ENCODE measurements at regions not wholly inside any gene's neighbourhood (a gene's known extent, or its start where the extent isn't known, plus 50 kb on each side); places are given as distances from the start of the nearest gene placed in this dataset.

GRCh38 chr3:137820366-137820765 lies 56.3 kb downstream of the SOX14 start:
- no peak overlapping the region for H3K27ac ChIP-seq
- TF ChIP-seq, protein P1, sequence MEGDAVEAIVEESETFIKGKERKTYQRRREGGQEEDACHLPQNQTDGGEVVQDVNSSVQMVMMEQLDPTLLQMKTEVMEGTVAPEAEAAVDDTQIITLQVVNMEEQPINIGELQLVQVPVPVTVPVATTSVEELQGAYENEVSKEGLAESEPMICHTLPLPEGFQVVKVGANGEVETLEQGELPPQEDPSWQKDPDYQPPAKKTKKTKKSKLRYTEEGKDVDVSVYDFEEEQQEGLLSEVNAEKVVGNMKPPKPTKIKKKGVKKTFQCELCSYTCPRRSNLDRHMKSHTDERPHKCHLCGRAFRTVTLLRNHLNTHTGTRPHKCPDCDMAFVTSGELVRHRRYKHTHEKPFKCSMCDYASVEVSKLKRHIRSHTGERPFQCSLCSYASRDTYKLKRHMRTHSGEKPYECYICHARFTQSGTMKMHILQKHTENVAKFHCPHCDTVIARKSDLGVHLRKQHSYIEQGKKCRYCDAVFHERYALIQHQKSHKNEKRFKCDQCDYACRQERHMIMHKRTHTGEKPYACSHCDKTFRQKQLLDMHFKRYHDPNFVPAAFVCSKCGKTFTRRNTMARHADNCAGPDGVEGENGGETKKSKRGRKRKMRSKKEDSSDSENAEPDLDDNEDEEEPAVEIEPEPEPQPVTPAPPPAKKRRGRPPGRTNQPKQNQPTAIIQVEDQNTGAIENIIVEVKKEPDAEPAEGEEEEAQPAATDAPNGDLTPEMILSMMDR (IDR thresholded peaks at IDR 0.05) = no peak
- no peak overlapping the region for H3K4me3 ChIP-seq
- no peak for DNase-seq (ENCODE audit: low spot score)

GRCh38 chr3:137835096-137835495 lies 71.0 kb downstream of the SOX14 start:
- no peak overlapping the region for H3K4me3 ChIP-seq
- TF ChIP-seq, protein P1 (IDR thresholded peaks at IDR 0.05) = no peak
- no peak overlapping the region for H3K27ac ChIP-seq
- no peak for DNase-seq (ENCODE audit: low spot score)

GRCh38 chr3:137845194-137845593 lies 81.1 kb downstream of the SOX14 start:
- TF ChIP-seq, protein P1 (IDR thresholded peaks at IDR 0.05) = no peak
- H3K27ac ChIP-seq = no peak overlapping the region
- no peak for DNase-seq (ENCODE audit: low spot score)
- H3K4me3 ChIP-seq = no peak overlapping the region

- TF ChIP-seq, protein P1 (IDR thresholded peaks at IDR 0.05) = no peak
These were observed 81.6 kb downstream of the SOX14 start for GRCh38 chr3:137845666-137846065.

DNA sequence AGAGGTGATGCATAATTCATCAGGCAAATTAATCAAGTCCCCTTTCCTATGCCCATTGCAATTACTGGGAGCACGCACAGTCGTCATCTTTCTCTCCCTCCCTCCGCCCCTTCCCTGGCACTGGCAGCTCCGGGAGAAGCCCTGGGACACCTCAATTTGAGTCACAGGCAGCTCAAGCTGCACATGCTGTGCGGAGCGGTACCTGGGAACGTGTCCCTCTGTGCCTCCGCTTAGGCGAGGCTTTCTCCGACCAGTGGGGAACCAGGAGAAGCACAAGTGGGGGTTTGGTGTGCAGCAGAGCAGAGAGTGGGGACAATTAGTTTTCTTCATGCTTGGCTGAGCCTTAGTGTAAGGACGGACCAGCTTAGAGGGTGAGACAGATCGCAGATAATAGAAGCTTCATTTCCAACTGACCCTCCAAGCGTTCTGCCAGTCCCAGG lies 88.3 kb downstream of the SOX14 start:
- no peak overlapping the region for H3K4me3 ChIP-seq
- TF ChIP-seq, protein P1 (IDR thresholded peaks at IDR 0.05) = no peak
- DNase-seq (ENCODE audit: low spot score) = no peak
- H3K27ac ChIP-seq = no peak overlapping the region

More at GRCh38 chr3:137845666-137846065, 81.6 kb downstream of the SOX14 start:
- Histone ChIP-seq H3K4me3 (no peak overlapping the region), H3K27ac (no peak overlapping the region)
- no peak for DNase-seq (ENCODE audit: low spot score)

DNA sequence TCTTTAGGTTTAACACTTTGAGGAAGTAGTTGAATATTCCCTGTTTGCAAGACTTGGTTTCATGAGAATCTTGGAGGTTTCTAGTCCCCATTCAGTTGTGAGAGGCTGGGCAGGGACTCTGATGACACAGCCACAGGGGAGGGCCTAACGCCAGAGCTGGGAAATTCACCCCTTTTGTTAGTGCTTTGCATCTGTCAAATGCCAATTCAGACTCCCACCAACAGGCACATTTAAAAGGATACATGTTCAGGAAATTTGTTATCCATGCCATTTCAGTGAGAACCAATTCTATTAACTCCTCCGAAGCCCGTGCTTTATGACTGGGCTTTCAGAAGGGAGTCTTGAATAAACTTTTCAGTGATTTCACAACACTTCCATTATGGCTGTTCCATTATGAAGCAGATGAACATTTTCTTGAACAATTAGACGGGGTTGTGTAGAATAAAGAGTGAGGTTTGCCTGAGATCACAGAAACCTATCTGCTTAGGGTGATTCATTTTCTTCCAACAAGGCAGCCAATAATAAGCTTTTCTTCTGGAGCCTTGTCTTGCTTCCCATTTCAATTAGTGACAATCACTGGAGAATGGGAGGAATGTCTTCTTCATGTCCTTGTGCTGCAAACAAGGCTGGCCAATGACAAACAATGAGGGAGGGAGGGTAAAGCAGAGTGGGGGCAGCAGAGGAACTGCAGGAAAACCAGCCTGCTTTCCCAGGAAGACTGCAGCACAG lies 90.6 kb downstream of the SOX14 start:
- H3K4me3 ChIP-seq = no peak overlapping the region
- TF ChIP-seq, protein P1 (IDR thresholded peaks at IDR 0.05) = no peak
- H3K27ac ChIP-seq = no peak overlapping the region
- DNase-seq (ENCODE audit: low spot score) = no peak

DNA sequence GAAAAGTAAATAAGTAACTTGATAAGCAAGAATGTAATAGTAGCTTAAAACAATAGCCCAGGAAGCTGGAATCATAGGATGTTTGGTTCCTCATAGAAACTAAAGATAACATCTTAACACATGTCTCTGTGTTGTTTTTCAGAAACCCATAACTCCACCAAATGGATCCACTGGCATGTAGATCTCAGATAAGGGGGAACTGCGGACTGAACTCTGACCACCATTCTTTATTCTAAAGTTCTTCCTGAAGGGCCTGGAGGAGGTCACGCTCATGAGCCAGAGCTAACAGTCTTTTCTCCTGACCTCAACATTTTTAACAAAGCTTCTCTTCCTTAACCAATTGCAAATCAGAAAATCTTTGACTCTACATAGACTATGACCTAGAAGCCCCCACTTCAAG lies 101.9 kb downstream of the SOX14 start:
- TF ChIP-seq, protein P1 (IDR thresholded peaks at IDR 0.05) = no peak
- Histone ChIP-seq H3K27ac (no peak overlapping the region), H3K4me3 (no peak overlapping the region)
- no peak for DNase-seq (ENCODE audit: low spot score)
